T-helper 1 cell treated with Interleukin-12 subunit alpha and Interleukin-12 subunit beta and Interleukin-4 antibody, amounts not matched to agents 30 ng/mL and 1 ng/mL, for 36 hours (primary cell): ENCODE measurements at regions not wholly inside any gene's neighbourhood (a gene's known extent, or its start where the extent isn't known, plus 50 kb on each side); places are given as distances from the start of the nearest gene placed in this dataset.

Source experiments
- intact Hi-C: fragments of 100-400 bp; cut with micrococcal nuclease; formaldehyde crosslinking; loops from one replicate; pipeline ENCODE4 v1.15.1; 2024

- intact Hi-C loops: no loop called here
These were observed 74.8 kb upstream of the PIEZO2 start for GRCh38 chr18:11224153-11224552.

- intact Hi-C loops: no loop called here
These were observed 70.2 kb upstream of the PIEZO2 start for GRCh38 chr18:11219571-11219970.

- intact Hi-C loops: no loop called here
These were observed 65.8 kb upstream of the PIEZO2 start for GRCh38 chr18:11215216-11215615.

DNA sequence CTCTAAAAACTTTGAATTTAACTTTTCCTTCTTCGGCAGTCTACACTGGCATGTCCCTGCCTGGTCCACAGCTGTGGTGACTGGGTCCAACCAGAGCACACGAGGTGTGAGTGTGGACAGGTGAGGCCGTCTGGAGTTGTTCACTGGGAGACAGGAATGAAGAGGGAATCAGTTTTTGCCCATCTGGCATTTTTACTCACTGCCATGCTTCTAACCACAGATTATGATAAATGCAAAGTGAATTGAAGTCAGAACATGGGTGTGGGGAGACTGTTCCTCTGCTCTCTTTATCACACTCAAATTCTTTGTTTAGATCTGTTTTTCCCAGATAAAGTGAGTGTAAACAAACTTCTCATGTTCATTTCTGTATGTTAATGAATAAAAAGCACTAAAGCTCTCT is 54.7 kb upstream of the PIEZO2 start:
- intact Hi-C loops: no loop called here

DNA sequence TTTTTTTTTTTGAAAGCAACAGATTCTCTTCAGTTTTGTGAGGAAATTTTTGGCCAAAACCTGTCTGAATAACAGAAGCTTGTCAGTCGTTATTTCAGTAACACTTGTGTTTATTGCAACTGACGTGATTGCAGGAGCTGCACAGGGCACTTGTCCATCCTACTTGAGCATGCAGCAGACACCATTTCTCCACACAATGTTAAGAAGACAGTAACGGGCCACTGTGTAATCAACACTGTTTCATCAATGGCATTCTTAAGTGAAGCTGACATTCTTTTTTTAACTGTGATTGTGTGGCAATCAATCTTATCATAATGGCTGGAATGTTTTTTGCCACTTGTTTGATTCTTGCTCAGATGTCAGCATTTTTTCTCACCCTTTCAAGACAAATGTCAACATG is 50.1 kb upstream of the PIEZO2 start:
- intact Hi-C loops: no loop called here
